IMR-90 (cell line): ENCODE measurements at regions not wholly inside any gene's neighbourhood (a gene's known extent, or its start where the extent isn't known, plus 50 kb on each side); places are given as distances from the start of the nearest gene placed in this dataset.

Experiments used
- ATAC-seq: fragments of 200-7000 bp; cut with Tn5 transposase; 2 replicates; pipeline ENCODE4 v1.9.1; 2020; ENCODE audit warnings: low read depth, mild to moderate bottlenecking, moderate library complexity
- BruUV-seq: library from RNA; stranded (reverse); fragments of 400-500 nt; replicated peaks from 2 replicates; lab custom pipeline; 2021; lab: Mats Ljungman, UMichigan
- CTCF ChIA-PET: fragments of 300-600 bp; formaldehyde crosslinking; extraction: SDS; loops from one replicate; lab custom pipeline; 2021; ENCODE audit warnings: antibody characterized with exemption; lab: Yijun Ruan, JAX
- POLR2A ChIA-PET: fragments of 300-600 bp; sonication (Branson Sonifier 250); formaldehyde crosslinking; loops from one replicate; lab custom pipeline; 2022; ENCODE audit warnings: antibody characterized with exemption; ENCODE audit not compliant: unreplicated experiment; lab: Charles Lee
- DNase-seq: peaks from one replicate; pipeline ENCODE4 v3.0.0; 2013
- H2AFZ ChIP-seq: replicated peaks from 2 replicates; pipeline ENCODE3; 2013; ENCODE audit warnings: low read length, mild to moderate bottlenecking; ENCODE audit not compliant: poor library complexity
- H2AK5ac ChIP-seq: 2 replicates; pipeline ENCODE4 v1.6.1; 2013; ENCODE audit warnings: low read depth, low read length, inconsistent platforms
- H2AK9ac ChIP-seq: replicated peaks from 2 replicates; pipeline ENCODE3; 2013; ENCODE audit warnings: mild to moderate bottlenecking, low read depth, low read length, moderate library complexity; ENCODE audit not compliant: poor library complexity
- H2BK120ac ChIP-seq: 2 replicates; pipeline ENCODE4 v1.6.1; 2013; ENCODE audit warnings: low read depth, low read length, inconsistent platforms
- H2BK15ac ChIP-seq: 3 replicates; pipeline ENCODE4 v1.6.1; 2013; ENCODE audit warnings: low read depth, low read length, inconsistent platforms
- H2BK20ac ChIP-seq: 2 replicates; pipeline ENCODE4 v1.6.1; 2013; ENCODE audit warnings: low read depth, mild to moderate bottlenecking, inconsistent platforms, low read length, moderate library complexity
- H2BK5ac ChIP-seq: 2 replicates; pipeline ENCODE4 v1.6.1; 2013; ENCODE audit warnings: mild to moderate bottlenecking, low read depth, low read length, inconsistent platforms; ENCODE audit not compliant: poor library complexity, severe bottlenecking
- H3K14ac ChIP-seq: replicated peaks from 2 replicates; pipeline ENCODE4 v1.6.1; 2013; ENCODE audit warnings: low read depth, low read length, inconsistent platforms
- H3K18ac ChIP-seq: 2 replicates; pipeline ENCODE4 v1.6.1; 2013; ENCODE audit warnings: low read depth, low read length, control low read depth
- H3K23ac ChIP-seq: 2 replicates; pipeline ENCODE4 v1.6.1; 2013; ENCODE audit warnings: low read depth, low read length, inconsistent platforms
- H3K27ac ChIP-seq: 2 replicates; pipeline ENCODE4 v1.5.1; 2013; ENCODE audit warnings: mild to moderate bottlenecking, control low read depth, low read length; ENCODE audit not compliant: insufficient read depth
- H3K27me3 ChIP-seq: 2 replicates; pipeline ENCODE4 v1.6.1; 2013; ENCODE audit warnings: low read length; ENCODE audit not compliant: control insufficient read depth, insufficient read depth
- H3K36me3 ChIP-seq: 2 replicates; pipeline ENCODE4 v1.6.1; 2013; ENCODE audit warnings: low read length, mixed read lengths; ENCODE audit not compliant: control insufficient read depth, insufficient read depth
- H3K4ac ChIP-seq: 2 replicates; pipeline ENCODE4 v1.6.1; 2013; ENCODE audit warnings: low read depth, low read length, inconsistent platforms
- H3K4me1 ChIP-seq: 2 replicates; pipeline ENCODE4 v1.6.1; 2013; ENCODE audit warnings: low read length, mixed read lengths; ENCODE audit not compliant: control insufficient read depth, insufficient read depth
- H3K4me2 ChIP-seq: 2 replicates; pipeline ENCODE4 v1.6.1; 2013; ENCODE audit warnings: low read depth, mild to moderate bottlenecking, control low read depth, low read length, moderate library complexity
- H3K4me3 ChIP-seq: 2 replicates; pipeline ENCODE4 v1.5.1; 2013; ENCODE audit warnings: low read depth, mild to moderate bottlenecking, control low read depth, low read length, moderate library complexity; ENCODE audit not compliant: insufficient read depth
- H3K56ac ChIP-seq: 2 replicates; pipeline ENCODE4 v1.6.1; 2013; ENCODE audit warnings: low read length, inconsistent platforms; ENCODE audit not compliant: insufficient read depth; ENCODE audit errors: extremely low read depth
- H3K79me1 ChIP-seq, 2 experiments: 2 replicates each; pipeline ENCODE4 v1.6.1; 2013; ENCODE audit warnings: low read length in 2 of 2, inconsistent platforms in 1 of 2, low read depth in 1 of 2
- H3K9ac ChIP-seq: 2 replicates; pipeline ENCODE4 v1.6.1; 2013; ENCODE audit warnings: low read depth, low read length, control low read depth
- H3K9me1 ChIP-seq: 2 replicates; pipeline ENCODE4 v1.6.1; 2013; ENCODE audit warnings: low read length, inconsistent platforms; ENCODE audit not compliant: insufficient read depth
- H3K9me3 ChIP-seq: 2 replicates; pipeline ENCODE4 v1.6.1; 2013; ENCODE audit warnings: low read length; ENCODE audit not compliant: control insufficient read depth, insufficient read depth
- H4K20me1 ChIP-seq: 2 replicates; pipeline ENCODE4 v1.6.1; 2013; ENCODE audit warnings: low read length, inconsistent platforms; ENCODE audit not compliant: insufficient read depth
- H4K5ac ChIP-seq: 2 replicates; pipeline ENCODE4 v1.6.1; 2013; ENCODE audit warnings: mild to moderate bottlenecking, low read depth, low read length, control low read depth
- H4K8ac ChIP-seq, 2 experiments: 2 replicates each; pipeline ENCODE4 v1.6.1; 2013; ENCODE audit warnings: low read depth in 2 of 2, low read length in 2 of 2, control low read depth in 1 of 2, inconsistent platforms in 1 of 2
- H4K91ac ChIP-seq: 2 replicates; pipeline ENCODE4 v1.6.1; 2013; ENCODE audit warnings: low read depth, low read length, inconsistent platforms; ENCODE audit not compliant: insufficient read depth
- BHLHE40 ChIP-seq: fragments of 150-350 bp; IDR thresholded peaks from 2 replicates; pipeline ENCODE4 v1.6.1; 2016; ENCODE audit warnings: mild to moderate bottlenecking, low read depth, low read length
- CEBPB ChIP-seq: IDR thresholded peaks from 2 replicates; pipeline ENCODE4 v1.6.1; 2012; ENCODE audit warnings: low read depth, low read length, improper control_type of control experiment
- CHD1 ChIP-seq: IDR thresholded peaks from 2 replicates; pipeline ENCODE4 v1.6.1; 2012; ENCODE audit warnings: low read depth, low read length, improper control_type of control experiment
- FOS ChIP-seq: fragments of 150-350 bp; IDR thresholded peaks from 2 replicates; pipeline ENCODE4 v1.6.1; 2016; ENCODE audit warnings: low read depth, low read length
- MAFK ChIP-seq: IDR thresholded peaks from 2 replicates; pipeline ENCODE4 v1.6.1; 2012; ENCODE audit warnings: low read depth, low read length, improper control_type of control experiment
- MAZ ChIP-seq: IDR thresholded peaks from 2 replicates; pipeline ENCODE4 v1.6.1; 2012; ENCODE audit warnings: low read depth, mild to moderate bottlenecking, low read length, improper control_type of control experiment, moderate library complexity, borderline replicate concordance
- MXI1 ChIP-seq: IDR thresholded peaks from 2 replicates; pipeline ENCODE4 v1.6.1; 2012; ENCODE audit warnings: low read depth, mild to moderate bottlenecking, low read length, moderate library complexity, borderline replicate concordance
- NFE2L2 ChIP-seq: fragments of 150-350 bp; IDR thresholded peaks from 2 replicates; pipeline ENCODE4 v1.6.1; 2016; ENCODE audit warnings: low read depth, mild to moderate bottlenecking, low read length
- POLR2A ChIP-seq: IDR thresholded peaks from 2 replicates; pipeline ENCODE4 v1.6.1; 2012; ENCODE audit warnings: mild to moderate bottlenecking, low read depth, low read length
- RCOR1 ChIP-seq: IDR thresholded peaks from 2 replicates; pipeline ENCODE4 v1.6.1; 2012; ENCODE audit warnings: mild to moderate bottlenecking, low read length, improper control_type of control experiment; ENCODE audit not compliant: insufficient replicate concordance
- RFX5 ChIP-seq: IDR thresholded peaks from 2 replicates; pipeline ENCODE4 v1.8.0; 2012; ENCODE audit warnings: low read depth, mild to moderate bottlenecking, low read length, moderate library complexity
- SMC3 ChIP-seq: fragments of 150-350 bp; IDR thresholded peaks from 2 replicates; pipeline ENCODE4 v1.6.1; 2016; ENCODE audit warnings: low read depth, mild to moderate bottlenecking, antibody characterized with exemption, low read length, moderate library complexity
- dilution Hi-C: fragments of 300-500 bp; cut with HindIII; formaldehyde crosslinking; loops from one replicate; pipeline ENCODE4 v1.14.3; 2018; ENCODE audit warnings: low sequenced_read_pairs; ENCODE audit not compliant: unreplicated experiment
- in situ Hi-C: fragments of 300-500 bp; cut with MboI; formaldehyde crosslinking; loops from 3 replicates; pipeline ENCODE4 v1.14.3; 2019; ENCODE audit warnings: low sequenced_read_pairs, inconsistent platforms, mixed read lengths
- intact Hi-C: fragments of 100-400 bp; cut with micrococcal nuclease; formaldehyde crosslinking; loops from 2 replicates; pipeline ENCODE4 v1.10.0; 2022
- TF ChIP-seq, protein P1 (sequence below): fragments of 150-350 bp; IDR thresholded peaks from 2 replicates; pipeline ENCODE4 v1.6.1; 2017; ENCODE audit warnings: mild to moderate bottlenecking, antibody characterized with exemption, low read length, low read depth
- TF ChIP-seq, protein P2 (sequence below): fragments of 150-350 bp; IDR thresholded peaks from 2 replicates; pipeline ENCODE4 v1.6.1; 2016; ENCODE audit warnings: low read depth, mild to moderate bottlenecking, low read length, moderate library complexity, borderline replicate concordance
- TF ChIP-seq, protein P3 (sequence below): conservative IDR thresholded peaks from 2 replicates; pipeline ENCODE4 v1.5.1; 2012; ENCODE audit warnings: mild to moderate bottlenecking, low read depth, low read length, improper control_type of control experiment

DNA sequence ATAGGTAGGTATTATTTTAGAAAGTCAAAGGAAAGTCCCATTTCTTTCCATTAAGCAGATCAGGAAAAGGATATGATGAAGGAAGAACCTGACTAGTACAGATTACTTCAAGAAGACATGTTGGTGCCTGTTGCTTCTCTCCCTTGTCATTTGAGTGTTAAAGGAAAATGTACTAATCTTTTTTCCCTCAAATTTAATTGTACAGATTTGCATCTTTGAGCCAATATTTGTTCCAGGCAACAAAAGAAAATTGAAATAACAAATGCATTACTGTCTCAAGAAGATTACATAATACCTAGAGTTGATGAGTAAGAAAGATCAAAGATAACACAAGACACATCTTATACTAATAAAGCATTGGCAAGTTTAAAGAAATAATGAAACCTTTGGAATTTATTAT is 566.9 kb upstream of the ZP4 start:
- ChIA-PET POLR2A (no interaction called here), CTCF (no interaction called here)
- no peak overlapping the region for H3K4ac ChIP-seq
- no peak overlapping the region for H3K4me3 ChIP-seq
- no peak for DNase-seq
- intact Hi-C loops (no loop called here), in situ Hi-C loops (no loop called here), dilution Hi-C loops (no loop called here)
- H3K9ac ChIP-seq: no peak overlapping the region
- no peak overlapping the region for H2BK5ac ChIP-seq
- H3K9me1 ChIP-seq: no peaks in the 10 kb centered on the region
- H3K4me2 ChIP-seq: no peak overlapping the region
- no peak overlapping the region for H2AFZ ChIP-seq
- no peak overlapping the region for H3K27ac ChIP-seq
- no peak overlapping the region for H4K91ac ChIP-seq
- no peaks in the 10 kb centered on the region for H3K9me3 ChIP-seq
- no peaks in the 10 kb centered on the region for H3K36me3 ChIP-seq
- H3K79me1 ChIP-seq: no peaks in the 10 kb centered on the region
- H3K14ac ChIP-seq: no peak overlapping the region
- no peak overlapping the region for H2BK15ac ChIP-seq
- TF ChIP-seq RCOR1 (no peak), CHD1 (no peak), MAZ (no peak), NFE2L2 (no peak), RFX5 (no peak), CEBPB (no peak), FOS (no peak), MAFK (no peak), SMC3 (no peak), POLR2A (no peak), MXI1 (no peak), BHLHE40 (no peak)
- TF ChIP-seq, protein P1, sequence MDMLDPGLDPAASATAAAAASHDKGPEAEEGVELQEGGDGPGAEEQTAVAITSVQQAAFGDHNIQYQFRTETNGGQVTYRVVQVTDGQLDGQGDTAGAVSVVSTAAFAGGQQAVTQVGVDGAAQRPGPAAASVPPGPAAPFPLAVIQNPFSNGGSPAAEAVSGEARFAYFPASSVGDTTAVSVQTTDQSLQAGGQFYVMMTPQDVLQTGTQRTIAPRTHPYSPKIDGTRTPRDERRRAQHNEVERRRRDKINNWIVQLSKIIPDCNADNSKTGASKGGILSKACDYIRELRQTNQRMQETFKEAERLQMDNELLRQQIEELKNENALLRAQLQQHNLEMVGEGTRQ: no peak
- TF ChIP-seq, protein P2, sequence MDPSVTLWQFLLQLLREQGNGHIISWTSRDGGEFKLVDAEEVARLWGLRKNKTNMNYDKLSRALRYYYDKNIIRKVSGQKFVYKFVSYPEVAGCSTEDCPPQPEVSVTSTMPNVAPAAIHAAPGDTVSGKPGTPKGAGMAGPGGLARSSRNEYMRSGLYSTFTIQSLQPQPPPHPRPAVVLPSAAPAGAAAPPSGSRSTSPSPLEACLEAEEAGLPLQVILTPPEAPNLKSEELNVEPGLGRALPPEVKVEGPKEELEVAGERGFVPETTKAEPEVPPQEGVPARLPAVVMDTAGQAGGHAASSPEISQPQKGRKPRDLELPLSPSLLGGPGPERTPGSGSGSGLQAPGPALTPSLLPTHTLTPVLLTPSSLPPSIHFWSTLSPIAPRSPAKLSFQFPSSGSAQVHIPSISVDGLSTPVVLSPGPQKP: no peak
- TF ChIP-seq, protein P3, sequence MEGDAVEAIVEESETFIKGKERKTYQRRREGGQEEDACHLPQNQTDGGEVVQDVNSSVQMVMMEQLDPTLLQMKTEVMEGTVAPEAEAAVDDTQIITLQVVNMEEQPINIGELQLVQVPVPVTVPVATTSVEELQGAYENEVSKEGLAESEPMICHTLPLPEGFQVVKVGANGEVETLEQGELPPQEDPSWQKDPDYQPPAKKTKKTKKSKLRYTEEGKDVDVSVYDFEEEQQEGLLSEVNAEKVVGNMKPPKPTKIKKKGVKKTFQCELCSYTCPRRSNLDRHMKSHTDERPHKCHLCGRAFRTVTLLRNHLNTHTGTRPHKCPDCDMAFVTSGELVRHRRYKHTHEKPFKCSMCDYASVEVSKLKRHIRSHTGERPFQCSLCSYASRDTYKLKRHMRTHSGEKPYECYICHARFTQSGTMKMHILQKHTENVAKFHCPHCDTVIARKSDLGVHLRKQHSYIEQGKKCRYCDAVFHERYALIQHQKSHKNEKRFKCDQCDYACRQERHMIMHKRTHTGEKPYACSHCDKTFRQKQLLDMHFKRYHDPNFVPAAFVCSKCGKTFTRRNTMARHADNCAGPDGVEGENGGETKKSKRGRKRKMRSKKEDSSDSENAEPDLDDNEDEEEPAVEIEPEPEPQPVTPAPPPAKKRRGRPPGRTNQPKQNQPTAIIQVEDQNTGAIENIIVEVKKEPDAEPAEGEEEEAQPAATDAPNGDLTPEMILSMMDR: no peak
- H3K23ac ChIP-seq: no peak overlapping the region
- H3K18ac ChIP-seq: no peak overlapping the region
- no peak overlapping the region for H2BK120ac ChIP-seq
- H4K5ac ChIP-seq: no peak overlapping the region
- no peak overlapping the region for H3K56ac ChIP-seq
- H3K27me3 ChIP-seq: no peaks in the 10 kb centered on the region
- no peaks in the 10 kb centered on the region for H4K20me1 ChIP-seq
- no peak overlapping the region for H2AK9ac ChIP-seq
- no peak overlapping the region for H2BK20ac ChIP-seq
- H2AK5ac ChIP-seq: no peak overlapping the region
- H4K8ac ChIP-seq: no peak overlapping the region
- BruUV-seq: no TSS peak
- no peaks in the 10 kb centered on the region for H3K4me1 ChIP-seq
- ATAC-seq: no peak
